CD14-positive monocyte (primary cell): ENCODE measurements at regions not wholly inside any gene's neighbourhood (a gene's known extent, or its start where the extent isn't known, plus 50 kb on each side); places are given as distances from the start of the nearest gene placed in this dataset.

Source experiments
- DNase-seq, 3 donors: peaks; one replicate each; pipeline ENCODE4 v3.0.0-alpha.2; 2011 to 2022
- H2AFZ ChIP-seq: 2 replicates; pipeline ENCODE4 v1.6.0; 2012; ENCODE audit warnings: mild to moderate bottlenecking, low read depth, low read length, inconsistent platforms; ENCODE audit not compliant: insufficient read depth, poor library complexity, severe bottlenecking
- H3K27ac ChIP-seq, 2 donors: 1 replicate in 1 of 2; 2 replicates in 1 of 2; pipeline ENCODE4 v1.5.1; 2012 to 2013; ENCODE audit warnings: low read length in 2 of 2, control low read depth in 1 of 2, inconsistent platforms in 1 of 2, low read depth in 1 of 2, mild to moderate bottlenecking in 1 of 2
- H3K27me3 ChIP-seq, 2 donors: one replicate each; pipeline versions ENCODE4 v1.6.0 to v1.6.1; 2011 to 2013; ENCODE audit warnings: low read length in 2 of 2; ENCODE audit not compliant: control insufficient read depth in 2 of 2, insufficient read depth in 2 of 2
- H3K36me3 ChIP-seq, 2 donors: replicated peaks in 1 of 2; 1 replicate in 1 of 2; 2 replicates in 1 of 2; pipeline versions ENCODE4 v1.5.1 to v1.6.1; 2012 to 2013; ENCODE audit warnings: low read length in 2 of 2, control low read depth in 1 of 2, inconsistent platforms in 1 of 2, mild to moderate bottlenecking in 1 of 2; ENCODE audit not compliant: insufficient read depth in 2 of 2, control insufficient read depth in 1 of 2
- H3K4me1 ChIP-seq, 2 donors: 1 replicate in 1 of 2; 2 replicates in 1 of 2; pipeline versions ENCODE4 v1.5.1 to v1.6.1; 2012 to 2013; ENCODE audit warnings: low read length in 2 of 2, control low read depth in 1 of 2, inconsistent platforms in 1 of 2, mild to moderate bottlenecking in 1 of 2, moderate library complexity in 1 of 2; ENCODE audit not compliant: insufficient read depth in 2 of 2, control insufficient read depth in 1 of 2
- H3K4me2 ChIP-seq: replicated peaks from 2 replicates; pipeline ENCODE3; 2012; ENCODE audit warnings: low read length, moderate library complexity, mild to moderate bottlenecking; ENCODE audit not compliant: poor library complexity, severe bottlenecking; ENCODE audit errors: extremely low read depth
- H3K4me3 ChIP-seq, 3 experiments: fragments of 200-600 bp in 1 of 3; sonication (generic) in 1 of 3; replicated peaks in 1 of 3; 1 replicate in 2 of 3; 2 replicates in 1 of 3; pipeline ENCODE4 v1.5.1; 2011 to 2013; ENCODE audit warnings: low read length in 3 of 3, mild to moderate bottlenecking in 3 of 3, control low read depth in 2 of 3, low read depth in 2 of 3, inconsistent platforms in 1 of 3, moderate library complexity in 1 of 3
- H3K79me2 ChIP-seq: 2 replicates; pipeline ENCODE4 v1.6.0; 2012; ENCODE audit warnings: mild to moderate bottlenecking, control low read depth, inconsistent platforms, low read length, moderate library complexity; ENCODE audit not compliant: insufficient read depth
- H3K9ac ChIP-seq: 2 replicates; pipeline ENCODE4 v1.6.0; 2017; ENCODE audit warnings: low read length, mild to moderate bottlenecking; ENCODE audit not compliant: insufficient read depth, poor library complexity, severe bottlenecking
- H3K9me3 ChIP-seq, 2 donors: replicated peaks in 1 of 2; 1 replicate in 1 of 2; 2 replicates in 1 of 2; pipeline versions ENCODE4 v1.5.1 to v1.6.1; 2012 to 2013; ENCODE audit warnings: low read length in 2 of 2, control low read depth in 1 of 2; ENCODE audit not compliant: control insufficient read depth in 1 of 2, insufficient read depth in 1 of 2
- H4K20me1 ChIP-seq: 2 replicates; pipeline ENCODE4 v1.6.0; 2012; ENCODE audit warnings: mild to moderate bottlenecking, low read length, control low read depth, moderate library complexity; ENCODE audit not compliant: insufficient read depth
- H3K27ac Mint-ChIP-seq, 7 donors: one replicate each; pipeline ENCODE4 v1.8.0; 2020; ENCODE audit warnings: mild to moderate bottlenecking in 7 of 7, mixed read lengths in 7 of 7, moderate library complexity in 6 of 7, inconsistent platforms in 2 of 7
- H3K27me3 Mint-ChIP-seq, 3 donors: one replicate each; pipeline ENCODE4 v1.8.0; 2021 to 2022; ENCODE audit warnings: low read depth in 3 of 3, mild to moderate bottlenecking in 3 of 3, mixed read lengths in 3 of 3, moderate library complexity in 3 of 3, inconsistent platforms in 1 of 3
- H3K36me3 Mint-ChIP-seq, 2 donors: one replicate each; pipeline ENCODE4 v1.8.0; 2020; ENCODE audit warnings: mixed read lengths in 2 of 2, inconsistent platforms in 1 of 2, mild to moderate bottlenecking in 1 of 2
- H3K4me1 Mint-ChIP-seq: one replicate; pipeline ENCODE4 v1.8.0; 2020; ENCODE audit warnings: mild to moderate bottlenecking, mixed read lengths
- H3K4me3 Mint-ChIP-seq, 2 donors: one replicate each; pipeline ENCODE4 v1.8.0; 2020; ENCODE audit warnings: mild to moderate bottlenecking in 2 of 2, mixed read lengths in 2 of 2, moderate library complexity in 1 of 2
- H3K9me3 Mint-ChIP-seq, 7 donors: one replicate each; pipeline ENCODE4 v1.8.0; 2020 to 2022; ENCODE audit warnings: mixed read lengths in 7 of 7, mild to moderate bottlenecking in 6 of 7, moderate library complexity in 6 of 7, inconsistent platforms in 2 of 7
- WGBS: methylation state at CpG from one replicate; pipeline ENCODE4 v1.1.5; 2013; ENCODE audit warnings: missing lambda C conversion rate; ENCODE audit not compliant: insufficient coverage; 5-methylcytosine and 5-hydroxymethylcytosine counted together
- intact Hi-C, 2 donors: fragments of 100-400 bp; cut with micrococcal nuclease; formaldehyde crosslinking; loops; one replicate each; pipeline versions ENCODE4 v1.15.0 to v1.15.1; 2023
- TF ChIP-seq, protein P1 (sequence below): fragments of 200-600 bp; IDR thresholded peaks from one replicate; pipeline ENCODE4 v1.8.0; 2022; ENCODE audit warnings: antibody characterized with exemption, mild to moderate bottlenecking

- no peak overlapping the region for H3K4me3 ChIP-seq
- H2AFZ ChIP-seq: no peak overlapping the region
- no peak overlapping the region for H3K4me3 Mint-ChIP-seq
- no peak overlapping the region for H3K4me2 ChIP-seq
- 83% methylated on average over 2 of the region's 5 CpGs for WGBS
- H3K79me2 ChIP-seq: no peaks in the 10 kb centered on the region
- intact Hi-C loops: no loop called here
- no peak overlapping the region for H3K9ac ChIP-seq
- H3K36me3 ChIP-seq: no peaks in the 10 kb centered on the region
- peaks cover 2 to 11% (median 8%) of the 10 kb centered on the region in 7 donors for H3K9me3 Mint-ChIP-seq
- H3K4me1 Mint-ChIP-seq: no peaks in the 10 kb centered on the region
- H3K27ac Mint-ChIP-seq: no peak overlapping the region
- no peaks in the 10 kb centered on the region for H4K20me1 ChIP-seq
- H3K27me3 ChIP-seq: no peaks in the 10 kb centered on the region
- H3K36me3 Mint-ChIP-seq: no peaks in the 10 kb centered on the region
- H3K27me3 Mint-ChIP-seq: peaks cover 0 to 1% (median 0%) of the 10 kb centered on the region in 3 donors
- TF ChIP-seq, protein P1, sequence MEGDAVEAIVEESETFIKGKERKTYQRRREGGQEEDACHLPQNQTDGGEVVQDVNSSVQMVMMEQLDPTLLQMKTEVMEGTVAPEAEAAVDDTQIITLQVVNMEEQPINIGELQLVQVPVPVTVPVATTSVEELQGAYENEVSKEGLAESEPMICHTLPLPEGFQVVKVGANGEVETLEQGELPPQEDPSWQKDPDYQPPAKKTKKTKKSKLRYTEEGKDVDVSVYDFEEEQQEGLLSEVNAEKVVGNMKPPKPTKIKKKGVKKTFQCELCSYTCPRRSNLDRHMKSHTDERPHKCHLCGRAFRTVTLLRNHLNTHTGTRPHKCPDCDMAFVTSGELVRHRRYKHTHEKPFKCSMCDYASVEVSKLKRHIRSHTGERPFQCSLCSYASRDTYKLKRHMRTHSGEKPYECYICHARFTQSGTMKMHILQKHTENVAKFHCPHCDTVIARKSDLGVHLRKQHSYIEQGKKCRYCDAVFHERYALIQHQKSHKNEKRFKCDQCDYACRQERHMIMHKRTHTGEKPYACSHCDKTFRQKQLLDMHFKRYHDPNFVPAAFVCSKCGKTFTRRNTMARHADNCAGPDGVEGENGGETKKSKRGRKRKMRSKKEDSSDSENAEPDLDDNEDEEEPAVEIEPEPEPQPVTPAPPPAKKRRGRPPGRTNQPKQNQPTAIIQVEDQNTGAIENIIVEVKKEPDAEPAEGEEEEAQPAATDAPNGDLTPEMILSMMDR: no peak
- DNase-seq: no peak
- no peaks in the 10 kb centered on the region for H3K4me1 ChIP-seq
- peaks cover under 1 to 12% of the 10 kb centered on the region in 2 donors for H3K9me3 ChIP-seq
- H3K27ac ChIP-seq: no peak overlapping the region
These were observed 601.9 kb downstream of the GALC start for GRCh38 chr14:87391066-87391465.

DNA sequence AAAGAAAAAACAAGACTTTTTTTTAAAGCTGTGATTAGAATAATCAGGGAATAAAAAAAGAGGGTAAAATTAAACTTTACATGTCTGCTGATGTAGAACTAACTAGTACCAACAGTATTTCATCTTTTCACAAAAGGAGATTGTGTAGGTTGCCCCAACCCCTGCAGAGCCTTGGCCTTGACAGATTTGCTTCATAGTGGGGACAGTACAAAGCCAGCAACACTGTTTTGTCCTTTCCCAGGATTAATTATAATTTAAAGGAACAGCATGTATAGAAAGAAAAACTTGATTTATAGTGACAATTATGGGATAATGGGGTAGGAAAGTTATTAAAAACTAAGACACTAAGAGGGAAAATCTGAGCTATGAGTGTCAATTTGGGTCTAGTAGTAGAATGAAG is 604.0 kb downstream of the GALC start:
- Histone ChIP-seq H3K27ac (no peak overlapping the region), H3K27me3 (no peaks in the 10 kb centered on the region), H3K36me3 (no peaks in the 10 kb centered on the region), H3K4me3 (no peak overlapping the region), H2AFZ (no peak overlapping the region), H3K9me3 (peaks cover 11 to 15% of the 10 kb centered on the region in 2 donors), H3K9ac (no peak overlapping the region), H3K4me1 (no peaks in the 10 kb centered on the region), H4K20me1 (no peaks in the 10 kb centered on the region), H3K79me2 (no peaks in the 10 kb centered on the region), H3K4me2 (no peak overlapping the region)
- DNase-seq: no peak
- Mint-ChIP-seq H3K9me3 (peaks cover 2 to 15% (median 8%) of the 10 kb centered on the region in 7 donors), H3K36me3 (no peaks in the 10 kb centered on the region), H3K27me3 (peaks cover 0 to 1% (median 0%) of the 10 kb centered on the region in 3 donors), H3K4me1 (no peaks in the 10 kb centered on the region), H3K4me3 (no peak overlapping the region), H3K27ac (no peak overlapping the region)
- intact Hi-C loops: no loop called here
- TF ChIP-seq, protein P1: no peak
